ENCODE measurements at regions not wholly inside any gene's neighbourhood (a gene's known extent, or its start where the extent isn't known, plus 50 kb on each side); places are given as distances from the start of the nearest gene placed in this dataset.

GRCh38 chr3:186476044-186476468 is 68.1 kb downstream of the CRYGS start:
- DNase-seq (ENCODE audit: low read depth) = peak; percentile 32
- TF ChIP-seq, protein P1, sequence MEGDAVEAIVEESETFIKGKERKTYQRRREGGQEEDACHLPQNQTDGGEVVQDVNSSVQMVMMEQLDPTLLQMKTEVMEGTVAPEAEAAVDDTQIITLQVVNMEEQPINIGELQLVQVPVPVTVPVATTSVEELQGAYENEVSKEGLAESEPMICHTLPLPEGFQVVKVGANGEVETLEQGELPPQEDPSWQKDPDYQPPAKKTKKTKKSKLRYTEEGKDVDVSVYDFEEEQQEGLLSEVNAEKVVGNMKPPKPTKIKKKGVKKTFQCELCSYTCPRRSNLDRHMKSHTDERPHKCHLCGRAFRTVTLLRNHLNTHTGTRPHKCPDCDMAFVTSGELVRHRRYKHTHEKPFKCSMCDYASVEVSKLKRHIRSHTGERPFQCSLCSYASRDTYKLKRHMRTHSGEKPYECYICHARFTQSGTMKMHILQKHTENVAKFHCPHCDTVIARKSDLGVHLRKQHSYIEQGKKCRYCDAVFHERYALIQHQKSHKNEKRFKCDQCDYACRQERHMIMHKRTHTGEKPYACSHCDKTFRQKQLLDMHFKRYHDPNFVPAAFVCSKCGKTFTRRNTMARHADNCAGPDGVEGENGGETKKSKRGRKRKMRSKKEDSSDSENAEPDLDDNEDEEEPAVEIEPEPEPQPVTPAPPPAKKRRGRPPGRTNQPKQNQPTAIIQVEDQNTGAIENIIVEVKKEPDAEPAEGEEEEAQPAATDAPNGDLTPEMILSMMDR (IDR thresholded peaks at IDR 0.05; ENCODE audit: insufficient read depth, low read depth, low read length, missing control alignments) = no peak
- no peak overlapping the region for H3K4me3 ChIP-seq (ENCODE audit: low read length)

DNA sequence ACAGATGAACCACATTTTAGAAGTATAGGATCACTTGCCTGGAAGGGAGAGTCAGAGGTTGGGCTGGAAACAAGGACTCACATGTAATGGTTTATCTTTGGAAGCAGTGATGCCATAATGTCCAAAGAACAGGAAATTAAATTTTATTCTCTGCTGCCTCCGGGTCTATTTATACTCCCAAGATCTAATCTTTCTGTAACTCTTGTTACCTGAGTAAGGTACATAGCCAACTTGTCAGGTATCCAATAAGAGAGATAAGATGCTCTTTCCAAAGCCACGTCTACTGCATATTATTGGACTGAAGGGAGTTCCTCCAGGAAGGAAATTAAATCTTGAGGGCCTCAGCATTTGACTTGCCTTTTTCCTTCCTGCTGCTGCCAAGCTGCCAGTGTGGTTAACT is 71.0 kb downstream of the CRYGS start:
- no peak for DNase-seq (ENCODE audit: low read depth)
- no peak overlapping the region for H3K4me3 ChIP-seq (ENCODE audit: low read length)
- TF ChIP-seq, protein P1 (IDR thresholded peaks at IDR 0.05; ENCODE audit: insufficient read depth, low read depth, low read length, missing control alignments) = no peak

DNA sequence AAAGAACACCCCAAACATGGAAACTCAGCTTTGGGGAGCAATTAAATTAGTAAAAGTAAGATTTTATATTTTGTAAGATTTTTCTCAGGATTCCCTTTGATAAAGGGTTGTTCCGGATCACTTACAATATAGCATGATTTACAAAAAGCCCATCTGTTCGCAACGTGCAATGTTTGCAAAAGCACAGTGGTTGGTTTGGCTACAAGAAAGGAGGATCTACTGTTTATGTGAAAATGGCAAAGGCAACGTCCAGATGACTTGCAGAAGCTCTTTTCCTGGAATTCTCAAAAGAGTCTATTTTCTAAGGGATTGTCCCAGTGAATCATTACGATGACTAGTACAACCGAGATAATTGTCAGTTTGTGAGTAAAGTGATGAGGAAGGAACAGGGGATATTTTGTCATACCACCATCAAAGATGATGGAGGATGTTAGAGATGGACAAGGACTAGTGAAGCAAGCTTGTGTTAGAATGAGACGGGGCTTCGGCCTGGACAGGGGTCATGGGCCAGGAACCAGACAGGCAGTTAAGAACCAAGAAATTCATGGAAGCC is 71.6 kb downstream of the CRYGS start:
- TF ChIP-seq, protein P1 (IDR thresholded peaks at IDR 0.05; ENCODE audit: insufficient read depth, low read depth, low read length, missing control alignments) = no peak
- DNase-seq (ENCODE audit: low read depth) = no peak
- H3K4me3 ChIP-seq (ENCODE audit: low read length) = no peak overlapping the region

- DNase-seq (ENCODE audit: low read depth) = no peak
- TF ChIP-seq, protein P1 (IDR thresholded peaks at IDR 0.05; ENCODE audit: insufficient read depth, low read depth, low read length, missing control alignments) = no peak
- H3K4me3 ChIP-seq (ENCODE audit: low read length) = no peak overlapping the region
Measured at GRCh38 chr3:186471771-186472170, 72.4 kb downstream of the CRYGS start.

DNA sequence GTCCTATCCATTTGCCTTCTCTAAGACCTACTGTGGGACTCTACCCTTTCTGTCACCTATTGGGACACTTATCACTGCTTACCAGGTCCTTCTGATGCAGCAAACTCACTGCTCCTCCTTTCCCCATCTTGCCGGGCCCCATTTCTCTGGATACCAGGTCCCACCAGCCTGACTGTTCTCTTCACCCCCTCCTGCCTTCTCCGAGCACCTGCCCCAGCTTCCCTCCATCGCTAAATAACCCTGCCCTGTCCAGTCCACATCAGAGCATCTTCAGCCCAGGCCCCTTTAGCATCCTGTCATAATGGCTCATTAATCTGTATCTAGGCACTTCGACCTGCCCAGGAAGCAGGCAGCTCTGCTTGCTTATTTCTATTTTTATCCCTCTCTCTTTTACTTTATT is 74.7 kb downstream of the CRYGS start:
- H3K4me3 ChIP-seq (ENCODE audit: low read length) = no peak overlapping the region
- DNase-seq (ENCODE audit: low read depth) = no peak
- TF ChIP-seq, protein P1 (IDR thresholded peaks at IDR 0.05; ENCODE audit: insufficient read depth, low read depth, low read length, missing control alignments) = no peak

DNA sequence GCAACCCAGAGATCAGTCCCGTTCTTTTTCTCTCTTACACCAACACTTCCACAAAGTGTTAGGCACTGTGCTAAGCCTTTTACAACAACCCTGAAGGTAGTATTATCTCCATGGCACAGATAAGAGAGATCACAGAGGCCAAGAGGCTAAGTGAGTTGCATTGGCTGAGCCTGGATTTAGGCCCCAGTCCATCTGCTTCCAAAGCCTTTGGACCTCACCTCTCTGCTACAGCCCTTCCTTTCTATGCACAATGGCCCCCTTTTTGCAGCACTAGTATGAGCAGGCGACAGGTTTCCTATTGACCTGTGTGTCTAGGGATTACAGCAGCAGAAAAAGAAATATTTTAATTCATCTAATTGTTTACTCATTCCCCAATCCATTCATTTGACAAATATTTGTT is 76.2 kb downstream of the CRYGS start:
- DNase-seq (ENCODE audit: low read depth) = no peak
- TF ChIP-seq, protein P1 (IDR thresholded peaks at IDR 0.05; ENCODE audit: insufficient read depth, low read depth, low read length, missing control alignments) = no peak
- no peak overlapping the region for H3K4me3 ChIP-seq (ENCODE audit: low read length)

DNA sequence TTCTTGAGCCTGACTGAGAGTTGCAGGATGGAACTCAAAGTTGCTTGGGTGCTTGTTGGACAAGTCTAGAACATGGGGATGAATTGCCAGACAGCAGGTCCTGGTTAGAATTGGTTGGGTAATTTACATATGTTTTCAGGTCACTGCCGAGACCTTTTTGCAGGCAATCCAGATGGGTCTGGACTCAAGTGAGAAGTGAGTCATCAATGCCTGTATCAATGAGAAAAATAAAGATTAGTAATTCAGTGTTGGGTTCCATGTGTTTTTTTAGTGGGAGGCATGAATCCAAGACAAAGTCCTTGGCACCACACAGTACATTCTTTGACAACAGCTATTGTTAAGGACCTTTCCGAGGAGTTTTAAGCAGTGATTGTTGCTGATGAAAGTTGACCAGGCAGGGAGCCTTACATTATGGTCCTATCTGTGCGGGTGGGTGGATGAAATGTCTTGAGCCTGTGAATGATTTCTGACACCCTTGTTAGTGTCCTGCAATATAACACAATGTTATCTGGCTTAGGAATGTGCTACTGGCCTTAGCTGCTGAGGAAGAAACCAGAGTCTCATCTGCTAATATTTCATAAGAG is 77.7 kb downstream of the CRYGS start:
- TF ChIP-seq, protein P1 (IDR thresholded peaks at IDR 0.05; ENCODE audit: insufficient read depth, low read depth, low read length, missing control alignments) = no peak
- DNase-seq (ENCODE audit: low read depth) = no peak
- no peak overlapping the region for H3K4me3 ChIP-seq (ENCODE audit: low read length)

All from epithelial cell of esophagus (primary cell).